Mammary epithelial cell (primary cell): ENCODE measurements at regions not wholly inside any gene's neighbourhood (a gene's known extent, or its start where the extent isn't known, plus 50 kb on each side); places are given as distances from the start of the nearest gene placed in this dataset.

Experiments used
- CTCF ChIP-seq, 2 donors: IDR thresholded peaks in 1 of 2; conservative IDR thresholded peaks in 1 of 2; 2 replicates each; pipeline ENCODE4 v1.5.1; 2011 to 2012; ENCODE audit warnings: inconsistent platforms in 2 of 2, low read length in 2 of 2, mild to moderate bottlenecking in 2 of 2, control low read depth in 1 of 2, low read depth in 1 of 2; ENCODE audit not compliant: insufficient read depth in 1 of 2; ENCODE audit errors: extremely low read depth in 1 of 2
- EZH2 ChIP-seq: IDR thresholded peaks from 2 replicates; pipeline ENCODE4 v1.6.1; 2012; ENCODE audit warnings: low read length, inconsistent platforms, borderline replicate concordance

GRCh38 chr7:80347173-80347572, 164.7 kb downstream of the GNAT3 start:
- no peak for TF ChIP-seq EZH2
- no peak for TF ChIP-seq CTCF (conservative IDR thresholded peaks at IDR 0.05 in 1 of 2, IDR thresholded peaks at IDR 0.05 in 1 of 2; ENCODE audit: extremely low read depth in 1 of 2, insufficient read depth in 1 of 2, low read depth in 1 of 2, low read length in 2 of 2)
